ENCODE measurements at regions not wholly inside any gene's neighbourhood (a gene's known extent, or its start where the extent isn't known, plus 50 kb on each side); places are given as distances from the start of the nearest gene placed in this dataset.

- dilution Hi-C loops (cut with MboI; ENCODE audit: extremely low pct_ligation_motif_present, low sequenced_read_pairs) (no loop called here), intact Hi-C loops (cut with micrococcal nuclease) (no loop called here)
- H3K4me3 ChIP-seq (replicated peaks in 1 of 3; ENCODE audit: insufficient read depth in 1 of 3, low read depth in 1 of 3, low read length in 3 of 3): no peak overlapping the region
- H3K79me2 ChIP-seq (ENCODE audit: control insufficient read depth, insufficient read depth, low read length): no peaks in the 10 kb centered on the region
- no peak overlapping the region for H3K9ac ChIP-seq (replicated peaks; ENCODE audit: extremely low read depth, insufficient read depth, low read length)
- no peak overlapping the region for H3K27ac ChIP-seq (ENCODE audit: insufficient read depth, low read depth, low read length)
- no peak overlapping the region for H2AFZ ChIP-seq (ENCODE audit: low read depth, low read length)
- CTCF ChIA-PET: no interaction called here
- H3K36me3 ChIP-seq (ENCODE audit: control insufficient read depth in 2 of 2, extremely low read depth in 1 of 2, insufficient read depth in 2 of 2, low read length in 2 of 2): no peaks in the 10 kb centered on the region
- no peak for FAIRE-seq
- no peaks in the 10 kb centered on the region for H3K9me1 ChIP-seq (replicated peaks; ENCODE audit: control insufficient read depth, extremely low read depth, insufficient read depth, low read length)
- no peak overlapping the region for H3K4me2 ChIP-seq (ENCODE audit: insufficient read depth, low read length)
- no peak for TF ChIP-seq EZH2 (IDR thresholded peaks at IDR 0.05; ENCODE audit: borderline replicate concordance, low read depth, low read length, severe bottlenecking)
- TF ChIP-seq POLR2AphosphoS5 (IDR thresholded peaks at IDR 0.05; ENCODE audit: insufficient read depth, low read depth, low read length): no peak
- no peak for TF ChIP-seq MYC (IDR thresholded peaks at IDR 0.05; ENCODE audit: low read depth, low read length)
- TF ChIP-seq JUN (IDR thresholded peaks at IDR 0.05; ENCODE audit: borderline replicate concordance, insufficient read depth, insufficient read length, low read depth): no peak
- no peak for TF ChIP-seq MAX (IDR thresholded peaks at IDR 0.05; ENCODE audit: insufficient read depth, insufficient read length)
- TF ChIP-seq FOS (IDR thresholded peaks at IDR 0.05; ENCODE audit: borderline replicate concordance, insufficient read depth, low read length): no peak
- no peak for TF ChIP-seq POLR2A (IDR thresholded peaks at IDR 0.05; ENCODE audit: low read depth, low read length)
- TF ChIP-seq GATA2 (IDR thresholded peaks at IDR 0.05; ENCODE audit: insufficient read depth, insufficient read length, low read depth, low read length): no peak
- no peak for TF ChIP-seq CTCF (IDR thresholded peaks at IDR 0.05; ENCODE audit: extremely low read depth in 1 of 2, insufficient read depth in 1 of 2, low read depth in 1 of 2, low read length in 2 of 2)
- POLR2A ChIA-PET: no interaction called here
- DNase-seq (ENCODE audit: low read depth, low spot score): no peak
- no peaks in the 10 kb centered on the region for H3K27me3 ChIP-seq (ENCODE audit: control insufficient read depth in 2 of 2, insufficient read depth in 2 of 2, low read length in 2 of 2)
- no peaks in the 10 kb centered on the region for H3K4me1 ChIP-seq (ENCODE audit: control insufficient read depth, extremely low read depth, insufficient read depth, low read length)
- no peaks in the 10 kb centered on the region for H4K20me1 ChIP-seq (replicated peaks; ENCODE audit: control insufficient read depth, extremely low read depth, insufficient read depth, low read length)
- H3K9me3 ChIP-seq (replicated peaks; ENCODE audit: control insufficient read depth, insufficient read depth, low read length): no peaks in the 10 kb centered on the region
- no TSS peak for BruUV-seq (replicated peaks)
These were observed 55.2 kb downstream of the TNP1 start for GRCh38 chr2:216804357-216805350.
